ENCODE measurements at regions not wholly inside any gene's neighbourhood (a gene's known extent, or its start where the extent isn't known, plus 50 kb on each side); places are given as distances from the start of the nearest gene placed in this dataset.

DNA sequence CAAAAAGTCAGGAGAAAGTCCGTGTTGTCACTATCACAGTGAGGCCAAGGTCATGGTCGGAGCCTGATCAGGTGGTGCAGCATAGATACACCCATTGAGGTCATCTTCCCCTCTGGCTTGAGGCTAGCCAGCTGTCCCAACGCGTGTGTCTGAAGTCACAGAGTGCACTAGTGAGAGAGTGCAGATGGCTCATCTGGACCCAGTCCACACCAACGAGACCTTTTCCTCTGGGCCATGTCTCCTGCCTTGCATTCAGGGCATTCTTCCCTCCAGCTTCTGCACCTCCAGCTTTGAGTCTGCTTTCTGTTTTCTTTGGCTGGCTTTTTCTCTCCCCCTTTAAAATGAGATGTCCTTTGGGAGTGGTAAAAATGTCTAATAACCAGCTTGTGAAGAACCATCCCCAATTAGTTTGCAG is 146.9 kb downstream of the TDRD15 start:
- H3K4me3 ChIP-seq (ENCODE audit: insufficient read depth, low read length, poor library complexity, severe bottlenecking), result no peak overlapping the region
- 0 out of 2 replicates have a peak, but pooled peaks cover 4% of the 10 kb centered on the region for H3K27me3 ChIP-seq (ENCODE audit: low read length)
- no peaks in the 10 kb centered on the region for H3K36me3 ChIP-seq (ENCODE audit: low read length)
- H3K9me3 ChIP-seq (ENCODE audit: insufficient read depth, low read length), result no peaks in the 10 kb centered on the region
- H3F3A ChIP-seq (ENCODE audit: insufficient read depth), result no peaks in the 10 kb centered on the region
- H3K27ac ChIP-seq (ENCODE audit: low read depth, low read length), result no peak overlapping the region
- H3K9me2 ChIP-seq (replicated peaks; ENCODE audit: insufficient read depth, low read length), result no peaks in the 10 kb centered on the region
- no peak for TF ChIP-seq EZH2phosphoT487 (conservative IDR thresholded peaks at IDR 0.05; ENCODE audit: low read length)
- TF ChIP-seq, protein P1, sequence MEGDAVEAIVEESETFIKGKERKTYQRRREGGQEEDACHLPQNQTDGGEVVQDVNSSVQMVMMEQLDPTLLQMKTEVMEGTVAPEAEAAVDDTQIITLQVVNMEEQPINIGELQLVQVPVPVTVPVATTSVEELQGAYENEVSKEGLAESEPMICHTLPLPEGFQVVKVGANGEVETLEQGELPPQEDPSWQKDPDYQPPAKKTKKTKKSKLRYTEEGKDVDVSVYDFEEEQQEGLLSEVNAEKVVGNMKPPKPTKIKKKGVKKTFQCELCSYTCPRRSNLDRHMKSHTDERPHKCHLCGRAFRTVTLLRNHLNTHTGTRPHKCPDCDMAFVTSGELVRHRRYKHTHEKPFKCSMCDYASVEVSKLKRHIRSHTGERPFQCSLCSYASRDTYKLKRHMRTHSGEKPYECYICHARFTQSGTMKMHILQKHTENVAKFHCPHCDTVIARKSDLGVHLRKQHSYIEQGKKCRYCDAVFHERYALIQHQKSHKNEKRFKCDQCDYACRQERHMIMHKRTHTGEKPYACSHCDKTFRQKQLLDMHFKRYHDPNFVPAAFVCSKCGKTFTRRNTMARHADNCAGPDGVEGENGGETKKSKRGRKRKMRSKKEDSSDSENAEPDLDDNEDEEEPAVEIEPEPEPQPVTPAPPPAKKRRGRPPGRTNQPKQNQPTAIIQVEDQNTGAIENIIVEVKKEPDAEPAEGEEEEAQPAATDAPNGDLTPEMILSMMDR (IDR thresholded peaks at IDR 0.05; ENCODE audit: insufficient read depth, low read length, poor library complexity, severe bottlenecking), result no peak
- H3K4me2 ChIP-seq (ENCODE audit: low read depth, low read length, poor library complexity, severe bottlenecking), result no peak overlapping the region
- H3K79me2 ChIP-seq (ENCODE audit: insufficient read depth, low read length), result no peaks in the 10 kb centered on the region
- H2AFZ ChIP-seq (ENCODE audit: low read depth, low read length, severe bottlenecking), result no peak overlapping the region
- no peaks in the 10 kb centered on the region for H4K20me1 ChIP-seq (ENCODE audit: low read depth, low read length)
- no peak overlapping the region for H3K9ac ChIP-seq (ENCODE audit: low read length)

DNA sequence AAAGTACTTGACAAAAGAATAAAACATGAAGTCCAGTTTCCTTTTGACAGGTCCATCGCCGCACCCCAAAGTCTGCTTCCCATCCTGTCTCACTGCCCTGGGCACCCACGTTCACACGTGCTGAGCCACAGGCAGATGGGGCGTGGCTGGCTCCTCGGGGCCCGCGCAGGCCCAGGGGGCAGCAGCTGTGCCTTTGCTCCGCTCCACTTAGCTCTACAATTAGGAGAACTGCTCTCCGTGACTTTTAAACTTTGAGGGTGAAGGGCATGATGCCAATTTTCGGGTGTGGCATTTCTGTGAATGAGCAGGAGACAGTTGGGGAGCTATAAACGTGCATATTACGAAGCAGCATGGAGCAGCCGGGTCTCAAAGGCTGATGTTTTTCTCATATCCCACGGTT is 152.4 kb downstream of the TDRD15 start:
- Histone ChIP-seq H2AFZ (ENCODE audit: low read depth, low read length, severe bottlenecking) (no peak overlapping the region), H3K36me3 (ENCODE audit: low read length) (no peaks in the 10 kb centered on the region), H3K4me2 (ENCODE audit: low read depth, low read length, poor library complexity, severe bottlenecking) (no peak overlapping the region), H3K4me3 (ENCODE audit: insufficient read depth, low read length, poor library complexity, severe bottlenecking) (no peak overlapping the region), H4K20me1 (ENCODE audit: low read depth, low read length) (no peaks in the 10 kb centered on the region), H3K27ac (ENCODE audit: low read depth, low read length) (no peak overlapping the region), H3K79me2 (ENCODE audit: insufficient read depth, low read length) (no peaks in the 10 kb centered on the region), H3F3A (ENCODE audit: insufficient read depth) (no peaks in the 10 kb centered on the region), H3K27me3 (ENCODE audit: low read length) (0 out of 2 replicates have a peak, but pooled peaks cover 4% of the 10 kb centered on the region), H3K9me2 (replicated peaks; ENCODE audit: insufficient read depth, low read length) (no peaks in the 10 kb centered on the region), H3K9ac (ENCODE audit: low read length) (no peak overlapping the region), H3K9me3 (ENCODE audit: insufficient read depth, low read length) (no peaks in the 10 kb centered on the region)
- no peak for TF ChIP-seq EZH2phosphoT487 (conservative IDR thresholded peaks at IDR 0.05; ENCODE audit: low read length)
- TF ChIP-seq, protein P1 (IDR thresholded peaks at IDR 0.05; ENCODE audit: insufficient read depth, low read length, poor library complexity, severe bottlenecking), result no peak

DNA sequence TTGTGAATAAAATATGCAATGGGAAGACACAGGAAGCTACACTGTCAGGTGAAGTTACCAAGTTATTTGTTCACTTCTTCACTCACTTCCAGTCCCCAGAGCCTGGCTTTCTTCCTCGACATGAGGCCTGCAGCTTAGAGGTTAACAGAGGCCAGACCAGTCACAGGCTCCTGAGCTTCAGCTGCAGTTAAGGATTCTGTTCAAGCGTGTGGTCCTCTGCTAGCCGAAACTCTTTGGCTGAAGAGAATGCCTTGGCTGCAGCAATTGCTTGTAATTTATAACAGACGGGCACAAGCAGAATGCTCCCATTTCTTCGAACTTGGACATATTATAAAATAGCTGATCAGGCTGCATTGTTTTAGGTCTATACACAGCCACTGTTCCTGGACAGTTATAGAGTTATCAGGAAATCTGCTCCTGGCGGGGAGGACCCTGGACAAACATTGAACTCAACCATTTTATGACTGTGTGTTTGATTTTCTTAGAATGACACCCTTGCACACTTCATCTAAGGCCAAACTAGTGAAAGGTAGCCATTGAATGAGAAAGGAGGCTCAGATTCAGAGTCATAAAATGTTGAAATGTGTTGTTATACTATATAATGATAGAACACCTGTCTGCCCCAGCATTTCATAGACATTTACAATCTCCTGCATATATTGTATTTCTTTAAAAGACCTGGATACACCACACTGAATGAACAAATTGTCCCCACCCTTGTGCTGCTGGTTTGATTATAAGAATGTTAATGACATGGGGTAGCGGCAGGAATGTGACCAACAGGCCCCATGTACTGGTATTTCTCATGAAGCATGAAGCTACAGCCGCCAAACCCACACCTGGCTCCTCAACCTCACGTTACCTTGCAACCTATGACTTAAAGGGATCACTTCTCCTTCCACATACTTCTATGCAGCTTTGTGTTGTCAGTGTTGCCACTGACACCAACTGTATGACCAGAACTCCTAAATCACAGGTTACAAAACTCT is 153.6 kb downstream of the TDRD15 start:
- no peaks in the 10 kb centered on the region for H4K20me1 ChIP-seq (ENCODE audit: low read depth, low read length)

More for the DNA sequence above, 153.6 kb downstream of the TDRD15 start:
- no peaks in the 10 kb centered on the region for H3K9me3 ChIP-seq (ENCODE audit: insufficient read depth, low read length)
- H2AFZ ChIP-seq (ENCODE audit: low read depth, low read length, severe bottlenecking), result no peak overlapping the region
- no peak overlapping the region for H3K4me2 ChIP-seq (ENCODE audit: low read depth, low read length, poor library complexity, severe bottlenecking)
- no peak overlapping the region for H3K27ac ChIP-seq (ENCODE audit: low read depth, low read length)
- no peaks in the 10 kb centered on the region for H3K27me3 ChIP-seq (ENCODE audit: low read length)
- no peaks in the 10 kb centered on the region for H3K9me2 ChIP-seq (replicated peaks; ENCODE audit: insufficient read depth, low read length)
- H3F3A ChIP-seq (ENCODE audit: insufficient read depth), result no peaks in the 10 kb centered on the region
- TF ChIP-seq, protein P1 (IDR thresholded peaks at IDR 0.05; ENCODE audit: insufficient read depth, low read length, poor library complexity, severe bottlenecking), result no peak
- no peak for TF ChIP-seq EZH2phosphoT487 (conservative IDR thresholded peaks at IDR 0.05; ENCODE audit: low read length)
- no peaks in the 10 kb centered on the region for H3K79me2 ChIP-seq (ENCODE audit: insufficient read depth, low read length)
- H3K9ac ChIP-seq (ENCODE audit: low read length), result no peak overlapping the region
- H3K4me3 ChIP-seq (ENCODE audit: insufficient read depth, low read length, poor library complexity, severe bottlenecking), result no peak overlapping the region
- no peaks in the 10 kb centered on the region for H3K36me3 ChIP-seq (ENCODE audit: low read length)
